Nephron (organoid): ENCODE measurements at regions not wholly inside any gene's neighbourhood (a gene's known extent, or its start where the extent isn't known, plus 50 kb on each side); places are given as distances from the start of the nearest gene placed in this dataset.

Experiments used
- H3K27ac Mint-ChIP-seq, 3 experiments: 2 replicates each; pipeline ENCODE4 v1.8.0; 2020; ENCODE audit warnings: mixed read lengths in 3 of 3, mild to moderate bottlenecking in 2 of 3, moderate library complexity in 1 of 3
- H3K27me3 Mint-ChIP-seq: 2 replicates; pipeline ENCODE4 v1.8.0; 2021; ENCODE audit warnings: low read depth, mild to moderate bottlenecking, moderate library complexity, mixed read lengths
- H3K36me3 Mint-ChIP-seq: 2 replicates; pipeline ENCODE4 v1.8.0; 2020; ENCODE audit warnings: low read depth, mixed read lengths
- H3K4me1 Mint-ChIP-seq: 2 replicates; pipeline ENCODE4 v1.8.0; 2020; ENCODE audit warnings: mixed read lengths
- H3K4me3 Mint-ChIP-seq, 3 experiments: 2 replicates each; pipeline ENCODE4 v1.8.0; 2020; ENCODE audit warnings: mild to moderate bottlenecking in 3 of 3, mixed read lengths in 3 of 3, moderate library complexity in 2 of 3
- H3K9me3 Mint-ChIP-seq: 2 replicates; pipeline ENCODE4 v1.8.0; 2020; ENCODE audit warnings: mixed read lengths
- TF ChIP-seq, protein P1 (sequence below), 3 experiments: fragments of 200-600 bp; sonication (generic); IDR thresholded peaks; one replicate each; pipeline ENCODE4 v1.5.0; 2021; ENCODE audit warnings: antibody characterized with exemption in 3 of 3; ENCODE audit not compliant: unreplicated experiment in 3 of 3

- Mint-ChIP-seq H3K27me3 (peaks cover 3% of the 10 kb centered on the region), H3K4me1 (peaks cover 6% of the 10 kb centered on the region), H3K27ac (no peak overlapping the region), H3K9me3 (no peaks in the 10 kb centered on the region), H3K36me3 (no peaks in the 10 kb centered on the region), H3K4me3 (no peak overlapping the region)
- TF ChIP-seq, protein P1, sequence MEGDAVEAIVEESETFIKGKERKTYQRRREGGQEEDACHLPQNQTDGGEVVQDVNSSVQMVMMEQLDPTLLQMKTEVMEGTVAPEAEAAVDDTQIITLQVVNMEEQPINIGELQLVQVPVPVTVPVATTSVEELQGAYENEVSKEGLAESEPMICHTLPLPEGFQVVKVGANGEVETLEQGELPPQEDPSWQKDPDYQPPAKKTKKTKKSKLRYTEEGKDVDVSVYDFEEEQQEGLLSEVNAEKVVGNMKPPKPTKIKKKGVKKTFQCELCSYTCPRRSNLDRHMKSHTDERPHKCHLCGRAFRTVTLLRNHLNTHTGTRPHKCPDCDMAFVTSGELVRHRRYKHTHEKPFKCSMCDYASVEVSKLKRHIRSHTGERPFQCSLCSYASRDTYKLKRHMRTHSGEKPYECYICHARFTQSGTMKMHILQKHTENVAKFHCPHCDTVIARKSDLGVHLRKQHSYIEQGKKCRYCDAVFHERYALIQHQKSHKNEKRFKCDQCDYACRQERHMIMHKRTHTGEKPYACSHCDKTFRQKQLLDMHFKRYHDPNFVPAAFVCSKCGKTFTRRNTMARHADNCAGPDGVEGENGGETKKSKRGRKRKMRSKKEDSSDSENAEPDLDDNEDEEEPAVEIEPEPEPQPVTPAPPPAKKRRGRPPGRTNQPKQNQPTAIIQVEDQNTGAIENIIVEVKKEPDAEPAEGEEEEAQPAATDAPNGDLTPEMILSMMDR (IDR thresholded peaks at IDR 0.05; ENCODE audit: unreplicated experiment in 3 of 3) = no peak
Observed at GRCh38 chr13:44135566-44135965, 238.1 kb upstream of the SERP2 start.

GRCh38 chr13:44136696-44137268 lies 236.8 kb upstream of the SERP2 start:
- no peak overlapping the region for H3K4me3 Mint-ChIP-seq
- H3K36me3 Mint-ChIP-seq = no peaks in the 10 kb centered on the region
- TF ChIP-seq, protein P1 (IDR thresholded peaks at IDR 0.05; ENCODE audit: unreplicated experiment in 3 of 3) = no peak
- H3K4me1 Mint-ChIP-seq = peaks cover 17% of the 10 kb centered on the region
- H3K9me3 Mint-ChIP-seq = no peaks in the 10 kb centered on the region
- H3K27ac Mint-ChIP-seq = no peak overlapping the region
- no peaks in the 10 kb centered on the region for H3K27me3 Mint-ChIP-seq

DNA sequence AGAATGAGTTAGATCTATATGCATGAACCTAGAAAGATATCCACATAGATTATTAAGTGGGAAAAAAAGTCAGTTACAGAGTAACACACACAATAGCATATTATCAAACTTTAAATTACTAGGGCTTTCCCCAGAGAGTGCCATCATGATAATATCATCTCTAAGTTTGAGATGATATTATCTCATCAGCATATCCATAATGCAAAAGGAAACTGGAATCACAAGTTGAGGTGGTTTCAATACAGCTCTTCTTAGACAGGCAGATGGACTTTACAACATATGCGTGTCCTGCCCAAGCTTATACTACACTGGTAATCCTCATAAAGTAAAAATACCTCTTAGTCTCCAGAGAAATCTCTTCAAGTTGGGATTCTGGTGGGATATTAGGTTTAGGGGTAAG lies 236.2 kb upstream of the SERP2 start:
- Mint-ChIP-seq H3K4me1 (peaks cover 17% of the 10 kb centered on the region), H3K27ac (no peak overlapping the region), H3K27me3 (no peaks in the 10 kb centered on the region), H3K36me3 (no peaks in the 10 kb centered on the region), H3K9me3 (no peaks in the 10 kb centered on the region), H3K4me3 (no peak overlapping the region)
- TF ChIP-seq, protein P1 (IDR thresholded peaks at IDR 0.05; ENCODE audit: unreplicated experiment in 3 of 3) = no peak

DNA sequence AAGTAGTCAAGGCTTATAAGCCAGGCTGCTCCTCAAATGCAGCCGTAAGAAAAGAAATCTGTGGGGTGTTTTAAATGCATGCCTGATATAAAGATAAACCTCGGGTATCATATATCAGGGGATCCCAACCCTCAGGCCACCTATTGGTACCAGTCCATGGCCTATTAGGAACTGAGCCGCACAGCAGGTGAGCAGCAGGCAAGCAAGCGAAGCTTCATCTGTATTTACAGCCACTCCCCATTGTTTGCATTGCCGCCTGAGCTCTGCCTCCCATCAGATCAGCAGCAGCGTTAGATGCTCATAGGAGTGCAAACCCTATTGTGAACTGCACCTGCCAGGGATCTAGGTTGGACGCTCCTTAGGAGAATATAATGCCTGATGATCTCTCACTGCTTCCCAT lies 233.5 kb upstream of the SERP2 start:
- peaks cover 17% of the 10 kb centered on the region for H3K4me1 Mint-ChIP-seq
- peak overlapping the region; percentile 97 to 99 (median 99) for H3K27ac Mint-ChIP-seq
- no peaks in the 10 kb centered on the region for H3K9me3 Mint-ChIP-seq
- H3K4me3 Mint-ChIP-seq = peak overlapping the region in 1 of 3 experiments; percentile 64
- peaks cover 4% of the 10 kb centered on the region for H3K27me3 Mint-ChIP-seq
- H3K36me3 Mint-ChIP-seq = no peaks in the 10 kb centered on the region
- TF ChIP-seq, protein P1 (IDR thresholded peaks at IDR 0.05; ENCODE audit: unreplicated experiment in 3 of 3) = no peak

DNA sequence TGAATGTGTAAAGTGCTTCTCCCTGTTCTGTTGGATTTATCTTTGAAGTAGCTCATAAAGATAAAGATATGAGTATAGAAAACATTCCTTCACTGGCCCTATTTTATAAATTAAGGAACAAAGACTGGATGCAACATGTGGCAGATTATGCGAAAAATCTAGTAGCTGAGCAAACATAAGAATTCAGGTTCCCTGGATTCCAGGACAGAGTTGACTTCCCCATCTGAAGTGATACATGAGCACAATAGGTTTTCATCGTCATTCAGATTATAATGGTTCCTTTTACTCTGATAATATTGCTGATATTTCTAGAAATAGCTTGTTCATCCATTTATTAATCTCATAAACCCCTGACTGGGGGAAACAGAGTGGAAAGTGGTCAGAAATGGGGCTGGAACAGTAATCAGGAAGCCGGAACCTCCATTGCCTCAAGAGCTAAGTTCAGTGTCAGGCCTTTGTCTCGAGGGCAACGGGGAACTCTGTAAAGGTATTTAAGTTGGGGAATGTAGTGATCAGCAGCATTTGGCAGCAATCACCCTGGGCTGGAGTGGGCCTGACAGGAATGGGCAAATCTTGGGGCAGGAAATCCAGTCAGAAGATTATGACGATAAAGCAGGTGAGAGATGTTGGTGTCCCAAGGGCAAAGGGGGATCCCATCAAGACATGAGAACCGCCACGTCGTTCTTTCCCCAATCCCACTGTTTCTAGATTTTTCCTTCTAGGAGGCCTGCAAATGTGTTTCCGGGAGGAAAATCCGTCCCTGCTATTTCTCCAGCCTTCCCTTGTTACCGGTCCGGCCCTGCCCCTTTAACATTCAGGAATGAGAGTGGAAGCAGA lies 232.5 kb upstream of the SERP2 start:
- Mint-ChIP-seq H3K36me3 (no peaks in the 10 kb centered on the region), H3K9me3 (no peaks in the 10 kb centered on the region), H3K4me1 (peaks cover 17% of the 10 kb centered on the region), H3K27me3 (peaks cover 4% of the 10 kb centered on the region), H3K4me3 (peak overlapping the region; percentile 86 to 88 (median 86)), H3K27ac (peak overlapping the region; percentile 97 to 99 (median 99))
- TF ChIP-seq, protein P1 (IDR thresholded peaks at IDR 0.05; ENCODE audit: unreplicated experiment in 3 of 3) = no peak
